GM18868 (cell line): ENCODE measurements at regions not wholly inside any gene's neighbourhood (a gene's known extent, or its start where the extent isn't known, plus 50 kb on each side); places are given as distances from the start of the nearest gene placed in this dataset.
"Not testable (repeated sequence)": the region's sequence is repeated elsewhere in the genome, so short reads cannot be mapped to it uniquely, and the experiment has no call there.

ENCODE experiments used
- ATAC-seq: cut with Tn5 transposase; IDR thresholded peaks from one replicate; pipeline ENCODE4 v1.9.1; 2021; ENCODE audit warnings: mild to moderate bottlenecking, moderate library complexity; ENCODE audit not compliant: unreplicated experiment

DNA sequence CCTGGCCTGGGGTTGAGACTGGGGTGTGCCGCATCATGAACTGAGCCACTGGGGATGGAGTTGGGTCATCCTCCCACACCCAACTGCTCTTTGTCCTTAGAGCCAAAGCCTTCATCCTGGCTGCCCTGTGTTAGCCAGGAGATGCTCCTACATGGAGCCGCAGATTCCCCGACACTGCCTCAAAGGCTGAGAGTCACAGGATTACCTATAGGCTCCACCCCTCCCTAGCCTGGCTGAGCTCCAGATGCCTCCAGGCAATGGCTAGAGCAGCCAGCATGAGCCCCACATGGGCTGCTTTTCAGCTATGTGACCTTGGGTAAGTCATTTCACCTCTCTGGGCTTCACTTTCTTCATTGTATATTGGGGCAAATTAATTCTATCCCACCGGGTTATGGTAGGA, 119.9 kb upstream of the POU3F1 start:
- ATAC-seq = no peak

DNA sequence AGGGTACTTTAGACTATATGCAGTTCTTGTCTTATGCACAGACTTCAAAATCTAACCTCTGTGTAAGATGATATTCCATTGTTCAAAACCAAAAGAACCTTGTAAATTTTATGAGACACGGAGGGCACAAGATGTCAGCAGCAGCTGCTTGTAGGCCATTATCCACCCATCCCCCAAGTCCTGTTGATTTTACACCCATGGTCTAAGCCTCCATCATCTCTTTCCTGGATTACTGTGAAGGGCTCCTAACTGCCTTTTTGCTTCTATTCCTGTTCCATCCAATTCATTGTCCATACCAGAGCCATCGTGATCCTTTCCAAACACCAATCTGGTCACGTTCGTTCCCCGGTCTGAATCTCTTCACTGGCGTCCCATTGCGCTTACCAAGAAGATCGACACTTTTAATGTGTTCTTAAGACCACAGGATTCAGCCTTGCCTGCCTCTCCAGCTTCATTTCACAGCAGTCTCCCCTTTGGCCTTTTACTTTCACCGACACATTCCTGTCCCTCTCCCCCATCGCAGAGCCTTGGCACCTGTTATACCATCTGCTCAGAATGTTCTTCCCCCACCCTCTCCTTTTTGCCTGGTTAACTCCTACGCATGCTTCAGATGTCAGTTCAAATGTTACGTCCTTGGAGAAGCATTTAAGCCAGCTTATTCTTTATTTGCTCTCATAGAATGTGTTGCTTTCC, 107.3 kb upstream of the POU3F1 start:
- ATAC-seq = no peak

DNA sequence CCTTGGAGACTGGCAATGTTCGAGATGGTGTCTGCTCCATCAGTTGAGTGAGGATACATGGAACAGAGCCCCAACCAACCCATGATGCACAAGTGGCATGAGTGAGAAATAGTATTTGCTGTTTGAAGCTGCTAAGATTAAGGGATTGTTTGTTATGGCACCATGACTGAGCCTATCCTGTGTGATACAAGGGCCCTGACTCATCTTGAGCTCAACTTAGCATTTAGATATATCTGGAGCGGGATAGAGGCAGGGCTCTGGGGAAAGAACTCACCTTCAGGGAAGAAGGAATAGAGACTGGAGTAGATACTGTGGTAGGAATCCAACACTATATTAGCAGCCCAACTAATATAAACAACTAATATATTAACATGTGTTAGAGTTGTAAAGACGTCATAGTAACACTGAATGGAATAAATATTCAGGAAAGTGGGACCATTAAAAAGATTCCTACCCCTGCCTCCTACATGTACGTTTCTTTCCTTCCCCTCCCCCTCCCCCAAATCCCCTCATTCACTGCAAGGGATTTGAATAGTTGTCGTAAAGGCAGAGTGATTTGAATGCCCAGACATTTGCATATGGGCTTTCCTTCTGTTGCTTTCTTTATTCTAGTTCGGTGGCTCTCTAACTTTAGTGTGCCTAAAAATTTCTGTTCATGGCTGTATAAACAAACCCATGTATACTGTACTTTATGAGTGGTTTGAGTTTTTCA, 106.6 kb upstream of the POU3F1 start:
- ATAC-seq = no peak

DNA sequence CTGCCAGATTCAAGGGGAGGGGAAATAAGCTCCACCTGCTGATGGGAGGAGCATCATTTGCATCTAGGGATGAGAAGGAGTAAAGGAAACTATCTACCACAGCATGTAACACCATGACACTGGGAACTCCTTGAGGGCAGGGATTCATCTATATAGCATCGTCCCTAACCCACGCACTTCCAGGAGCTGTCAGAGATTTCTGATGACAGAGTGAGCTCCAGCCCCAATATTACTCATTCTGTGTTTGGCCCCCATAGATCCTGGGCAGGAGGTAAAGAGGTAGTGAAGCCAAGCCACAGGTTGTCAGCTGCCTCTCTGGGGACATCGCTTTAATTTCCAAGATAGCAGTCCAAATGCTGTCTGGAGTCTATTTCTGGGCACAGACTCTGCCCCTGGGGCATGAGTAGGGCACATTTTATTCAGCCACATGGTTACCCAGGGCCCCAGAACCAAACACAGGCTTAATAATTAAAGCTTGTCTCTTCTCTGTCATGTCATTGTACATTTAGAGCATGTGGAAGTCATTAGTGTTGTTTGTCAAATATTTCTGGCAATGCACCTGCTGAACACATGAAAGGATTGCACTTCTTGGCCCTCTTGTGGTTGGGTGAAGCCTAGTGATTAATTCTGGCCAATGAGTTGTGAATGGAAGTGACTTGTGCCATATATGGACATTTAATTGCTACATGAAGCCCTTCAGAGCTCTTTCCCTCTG, 105.9 kb upstream of the POU3F1 start:
- ATAC-seq = no peak

DNA sequence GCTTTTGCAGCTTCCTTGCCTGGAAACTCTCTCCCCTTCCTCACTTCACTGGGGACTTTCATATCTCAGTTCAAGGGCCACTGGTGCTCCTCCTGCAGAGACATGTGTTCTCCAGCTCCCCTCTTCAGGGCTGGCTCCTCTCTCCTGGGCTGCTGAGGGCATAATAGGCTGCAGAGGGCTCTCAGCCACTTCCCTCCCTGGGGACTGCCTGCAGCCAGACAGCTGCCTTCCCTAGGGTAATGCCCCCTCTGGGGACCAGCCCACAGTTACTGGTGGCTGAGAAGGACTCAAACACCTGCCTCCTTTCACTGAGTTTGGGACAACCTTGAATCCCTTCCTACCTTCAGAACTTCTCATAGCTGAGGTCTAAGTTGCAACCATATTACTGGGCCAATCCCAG, 104.8 kb upstream of the POU3F1 start:
- ATAC-seq = no peak

DNA sequence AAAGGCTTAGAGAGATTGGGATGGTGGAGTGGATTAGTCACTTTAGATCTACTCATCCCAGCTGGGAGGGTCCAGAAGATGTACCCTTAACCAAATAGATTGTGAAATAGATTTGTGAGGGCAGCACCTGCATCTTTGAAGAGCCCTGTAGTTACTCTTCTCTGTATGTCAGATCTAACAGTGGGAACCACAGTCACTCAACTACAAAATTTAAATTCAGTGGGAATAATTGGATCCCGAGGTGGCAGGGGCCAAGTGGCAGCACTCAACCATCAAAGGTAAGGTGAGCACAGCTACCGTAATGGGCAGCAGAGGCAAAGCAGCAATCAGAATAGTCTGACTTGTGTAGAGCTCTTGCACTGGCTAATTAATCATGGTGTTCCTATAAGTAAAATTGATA, 99.5 kb upstream of the POU3F1 start:
- not testable (repeated sequence) for ATAC-seq

DNA sequence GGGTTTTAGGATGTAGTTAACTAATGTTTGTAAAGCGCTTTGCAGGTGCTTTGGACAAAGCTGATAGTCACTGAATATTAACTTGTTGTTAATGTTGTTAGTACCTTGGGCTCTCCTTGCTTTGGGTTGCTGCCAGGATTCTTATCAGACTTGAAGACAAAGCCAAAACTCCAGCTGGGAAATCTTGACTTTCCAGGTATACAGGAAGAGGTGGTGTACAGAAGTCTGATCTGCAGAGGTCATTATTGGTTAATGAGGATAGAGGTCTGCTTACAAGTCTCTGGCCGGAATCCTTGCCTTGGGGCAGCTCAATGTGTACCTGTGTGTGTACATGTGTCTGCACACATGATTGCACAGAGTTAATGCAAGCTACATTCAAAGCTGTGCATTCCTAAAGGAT, 96.0 kb upstream of the POU3F1 start:
- ATAC-seq = no peak

DNA sequence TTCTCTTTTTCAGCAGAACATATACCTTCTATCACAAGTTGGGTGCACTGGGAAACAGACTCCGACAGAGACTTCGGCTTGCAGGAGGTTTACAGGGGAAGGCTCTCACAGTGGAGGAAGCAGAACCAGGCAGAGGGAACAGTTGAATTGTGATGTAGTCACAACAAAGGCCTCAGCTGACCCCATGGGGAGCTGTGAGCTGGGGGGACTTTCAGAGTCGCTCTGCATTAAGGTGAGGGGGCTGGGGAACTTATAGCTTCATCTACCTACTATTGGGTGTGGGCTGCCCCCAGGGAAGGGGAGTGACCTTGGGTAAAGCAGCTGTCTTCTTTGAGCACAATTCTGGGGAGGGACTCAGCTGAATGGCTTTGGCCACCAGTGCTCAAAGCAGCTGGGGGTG, 94.9 kb upstream of the POU3F1 start:
- ATAC-seq = no peak

DNA sequence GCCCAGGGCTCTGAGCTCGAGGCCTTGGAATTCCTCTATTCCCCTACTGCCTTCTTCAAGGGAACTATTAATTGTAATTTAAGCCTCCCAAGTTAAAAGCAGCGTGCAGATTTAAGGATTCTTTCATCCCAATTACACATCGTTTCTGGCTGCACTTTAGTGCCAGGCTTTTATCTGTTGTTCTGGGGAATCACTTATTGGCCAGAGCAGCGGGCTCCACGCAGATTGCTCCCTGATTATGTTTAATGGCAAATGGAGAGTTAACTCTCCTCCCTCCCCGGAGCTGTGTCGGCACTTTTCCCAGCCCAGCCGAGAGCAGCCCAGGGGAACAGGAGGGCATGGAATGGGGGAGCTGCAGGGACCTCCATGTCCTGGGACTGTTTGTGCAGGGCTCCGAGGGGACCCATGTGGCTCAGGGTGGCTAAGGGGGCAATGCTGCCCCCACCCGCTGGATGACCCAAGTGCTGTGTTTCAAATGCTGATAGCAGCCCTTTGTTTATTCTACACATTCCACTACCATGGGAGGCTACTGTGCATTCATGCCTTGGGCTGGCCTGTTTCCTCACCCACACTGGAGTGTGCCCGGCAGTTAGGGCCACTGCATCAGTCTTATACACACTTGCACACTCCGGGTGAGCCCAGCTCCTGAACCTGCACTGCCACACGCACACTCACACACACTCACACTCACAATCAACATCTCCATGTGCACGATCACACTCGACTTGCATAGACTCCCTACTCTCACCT, 93.3 kb upstream of the POU3F1 start:
- no peak for ATAC-seq

DNA sequence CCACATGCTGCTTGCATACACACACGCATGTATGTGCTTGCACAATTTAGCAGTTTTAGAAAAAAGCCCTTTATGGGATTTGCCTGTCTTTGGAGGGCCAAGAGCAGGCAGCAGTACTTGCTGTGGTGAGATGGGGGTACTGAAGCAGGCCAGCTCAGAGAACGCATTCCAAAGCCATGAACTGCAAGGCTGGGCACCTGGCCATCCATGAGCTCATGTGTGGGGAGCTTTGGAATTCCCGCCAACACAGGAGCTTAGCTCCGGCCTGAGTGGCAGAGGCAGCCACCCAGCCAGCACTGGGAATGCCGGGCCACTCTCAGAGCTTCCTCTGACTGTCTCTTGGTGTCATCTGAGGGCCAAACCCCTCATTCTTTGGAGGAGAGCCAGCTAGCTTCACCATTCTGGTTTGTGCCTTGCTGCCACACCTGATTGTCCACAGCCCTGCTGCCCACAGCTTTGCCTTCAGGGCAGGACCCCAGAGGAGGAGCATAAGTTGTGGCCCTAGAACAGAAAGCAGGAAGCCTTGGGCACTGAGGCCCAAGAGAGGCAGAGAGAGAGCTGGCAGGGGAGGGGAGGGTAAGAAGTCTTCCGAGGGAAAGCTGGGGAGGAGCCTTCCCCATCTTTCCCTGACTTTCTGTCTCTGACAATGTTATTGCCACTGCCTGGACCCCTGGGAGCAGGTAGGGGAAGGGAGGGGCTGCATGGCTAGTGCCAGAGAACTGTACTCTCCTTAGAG, 92.1 kb upstream of the POU3F1 start:
- ATAC-seq = no peak

DNA sequence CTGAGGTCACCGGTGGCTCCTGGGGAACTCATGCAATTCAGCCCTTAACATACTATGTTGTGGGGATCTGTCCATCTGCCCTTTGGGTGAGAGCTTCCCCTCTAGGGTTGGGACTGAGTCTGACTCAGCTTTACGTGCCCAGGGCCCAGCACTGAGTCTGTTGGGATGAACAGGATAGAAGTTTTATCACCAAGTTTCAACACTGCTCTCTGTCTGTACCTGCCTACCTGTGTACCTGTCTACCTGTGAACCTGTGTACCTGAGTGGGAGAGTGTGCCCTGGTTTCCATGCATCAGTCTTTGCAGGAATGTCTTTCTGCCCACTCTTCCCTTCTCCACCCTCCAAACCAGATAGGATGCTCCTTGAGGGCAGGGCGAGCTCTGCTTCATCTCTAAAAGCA, 90.6 kb upstream of the POU3F1 start:
- ATAC-seq = no peak

DNA sequence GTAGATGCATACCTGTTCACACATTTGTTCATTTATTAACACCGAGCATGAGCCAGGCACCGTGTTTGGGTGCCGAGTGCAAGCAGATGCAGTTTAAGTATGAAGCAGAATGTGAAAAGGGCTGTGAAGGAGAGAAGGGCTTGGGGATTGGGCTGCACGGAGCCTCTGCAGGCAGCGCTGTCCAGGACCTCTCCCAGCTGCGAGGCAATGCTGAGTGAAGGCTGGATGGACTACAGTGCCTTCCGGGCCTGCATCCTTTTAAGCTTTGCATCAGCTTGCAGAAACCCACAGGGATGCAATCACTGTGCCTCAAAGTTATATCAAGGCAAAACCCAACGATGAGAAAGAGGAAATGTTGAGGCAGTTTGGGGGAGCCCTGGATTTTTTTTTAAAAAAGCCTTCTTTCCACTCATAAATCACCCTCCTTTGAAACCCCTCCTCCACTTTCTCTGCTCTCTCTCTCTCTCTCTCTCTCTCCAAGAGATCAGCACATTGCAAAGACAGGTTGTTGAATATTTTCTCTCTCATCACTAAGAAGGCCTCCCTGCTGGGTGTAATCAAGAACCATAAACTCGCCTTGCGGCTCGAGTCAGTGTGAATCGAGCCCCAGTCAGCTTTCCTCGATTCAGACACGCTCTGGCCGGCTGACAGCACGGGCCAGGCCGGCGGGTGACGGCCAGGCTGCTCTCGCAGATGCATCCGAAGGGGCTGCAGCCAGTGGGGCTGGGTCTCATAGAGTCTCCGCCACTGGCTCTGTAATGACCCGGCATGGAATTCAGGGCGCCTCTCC, 89.2 kb upstream of the POU3F1 start:
- ATAC-seq = no peak

DNA sequence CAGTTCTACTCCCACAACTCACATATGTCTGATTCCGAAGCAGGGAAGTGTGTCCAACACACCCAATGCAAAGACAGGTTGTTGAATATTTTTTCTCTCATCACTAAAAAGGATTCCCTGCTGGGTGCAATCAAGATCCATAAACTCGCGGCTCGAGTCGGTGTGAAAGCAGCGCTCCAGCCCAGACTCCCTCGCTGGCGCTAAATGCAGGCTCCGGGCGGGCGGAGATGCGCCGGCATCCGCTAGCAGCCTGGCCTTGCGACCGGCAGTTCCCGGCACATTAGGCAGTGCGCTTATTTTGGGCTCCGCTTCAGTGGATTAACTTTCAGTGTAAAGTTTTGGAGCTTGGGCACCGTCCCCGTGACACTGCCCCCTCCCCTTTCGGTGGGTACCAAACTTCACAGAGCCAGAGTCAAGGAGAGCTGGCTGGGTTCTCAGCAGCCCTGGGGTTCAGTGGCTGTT, 87.7 kb upstream of the POU3F1 start:
- no peak for ATAC-seq

DNA sequence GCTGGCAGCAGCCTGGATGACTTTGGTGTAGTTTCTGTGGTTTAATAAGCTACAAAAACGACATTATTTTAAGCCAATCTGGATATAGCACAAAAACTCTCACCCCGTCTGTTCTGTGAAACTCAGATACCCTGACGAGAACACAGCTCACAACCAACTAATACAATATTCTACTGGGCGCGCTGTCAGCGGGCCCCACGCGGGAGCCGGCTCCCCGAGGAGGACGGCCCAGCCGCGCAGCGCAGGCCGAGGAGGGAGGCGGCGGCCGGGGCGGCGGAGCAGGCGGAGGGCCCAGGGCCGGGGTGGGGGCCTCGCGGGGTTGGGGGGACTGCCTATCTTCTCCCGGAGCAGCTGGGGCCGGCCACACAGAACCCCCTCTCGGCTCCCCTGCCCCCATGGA, 87.2 kb upstream of the POU3F1 start:
- ATAC-seq = no peak

DNA sequence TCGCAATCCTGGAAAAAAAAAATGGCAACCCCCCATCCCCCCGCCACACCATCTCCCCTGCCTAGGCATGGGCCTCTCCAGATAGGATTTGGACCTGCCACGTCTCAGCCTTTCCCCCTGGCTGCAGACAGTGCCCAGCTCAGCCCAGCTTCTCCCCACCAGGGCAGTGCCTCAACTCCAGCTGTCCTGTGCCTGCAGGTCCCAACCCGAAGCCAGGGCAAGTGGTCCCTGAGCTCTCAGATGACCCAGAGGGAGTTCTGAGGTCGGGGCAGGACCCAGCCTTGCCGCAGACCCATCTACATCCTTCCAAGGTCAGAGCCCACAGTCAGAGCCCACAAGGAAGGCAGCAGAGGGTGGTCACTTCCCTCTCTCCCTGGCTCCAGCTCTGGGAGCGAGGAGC, 86.7 kb upstream of the POU3F1 start:
- no peak for ATAC-seq

DNA sequence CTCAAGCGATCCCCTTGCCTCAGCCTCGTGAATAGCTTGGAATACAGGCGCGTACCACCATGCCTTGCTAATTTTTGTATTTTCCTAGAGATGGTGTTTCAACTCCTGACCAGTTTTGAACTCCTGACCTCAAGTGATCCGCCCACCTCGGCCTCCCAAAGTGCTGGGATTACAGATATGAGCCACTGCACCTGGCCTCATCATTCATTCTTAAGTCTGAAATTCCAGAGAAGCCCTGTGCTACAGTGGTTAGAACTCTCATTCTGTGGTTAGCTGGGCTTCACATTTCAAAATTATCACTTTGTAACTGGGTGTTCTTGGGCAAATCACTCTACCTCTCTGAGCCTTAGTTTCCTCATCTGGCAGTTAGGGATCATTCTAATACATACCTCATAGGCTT, 86.1 kb upstream of the POU3F1 start:
- ATAC-seq = no peak

DNA sequence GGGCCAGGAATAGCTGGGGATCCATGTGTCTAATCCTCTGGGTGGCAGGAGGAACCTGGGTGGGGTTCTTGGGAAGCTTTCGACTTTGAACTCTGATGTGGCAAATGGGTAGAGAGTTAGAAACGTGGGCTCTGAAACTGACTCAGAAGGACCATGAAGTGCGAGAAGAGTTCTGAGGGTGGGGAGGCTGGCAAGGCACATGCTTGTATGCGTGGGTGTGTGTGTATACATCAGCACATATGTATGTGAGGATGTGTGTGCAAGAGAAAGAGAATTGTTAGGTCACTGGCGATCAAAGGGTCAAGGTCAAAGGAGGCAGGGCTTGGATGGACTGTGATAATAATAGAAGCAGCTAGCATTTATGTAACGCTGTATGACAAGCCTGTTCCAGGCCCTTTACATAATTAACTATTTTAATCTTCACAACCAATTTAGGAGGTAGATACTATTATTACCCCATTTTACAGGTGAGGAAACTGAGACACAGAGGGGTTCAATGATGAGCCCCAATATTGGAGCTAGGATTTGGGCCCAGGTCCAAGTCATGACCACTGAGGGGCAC, 84.5 kb upstream of the POU3F1 start:
- no peak for ATAC-seq

DNA sequence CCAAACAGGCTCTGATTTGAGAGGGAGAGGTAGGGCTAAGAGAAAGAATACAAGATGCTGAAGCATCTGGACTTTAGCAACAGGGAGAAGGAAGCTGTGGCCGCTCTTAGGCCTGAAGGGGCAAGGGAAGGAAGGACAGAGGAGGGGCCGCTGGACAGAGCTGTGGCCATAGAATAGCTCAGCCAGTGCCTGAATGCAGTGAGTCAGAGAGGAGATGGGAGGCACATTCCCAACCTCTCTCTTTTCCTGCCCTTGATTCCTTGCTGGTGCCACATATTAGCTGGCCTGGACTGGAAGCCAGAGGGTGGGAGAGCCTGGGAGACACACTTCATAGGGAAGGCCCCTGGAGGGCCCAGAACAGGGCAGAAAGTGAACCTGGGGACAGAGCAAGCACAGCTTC, 83.4 kb upstream of the POU3F1 start:
- no peak for ATAC-seq

DNA sequence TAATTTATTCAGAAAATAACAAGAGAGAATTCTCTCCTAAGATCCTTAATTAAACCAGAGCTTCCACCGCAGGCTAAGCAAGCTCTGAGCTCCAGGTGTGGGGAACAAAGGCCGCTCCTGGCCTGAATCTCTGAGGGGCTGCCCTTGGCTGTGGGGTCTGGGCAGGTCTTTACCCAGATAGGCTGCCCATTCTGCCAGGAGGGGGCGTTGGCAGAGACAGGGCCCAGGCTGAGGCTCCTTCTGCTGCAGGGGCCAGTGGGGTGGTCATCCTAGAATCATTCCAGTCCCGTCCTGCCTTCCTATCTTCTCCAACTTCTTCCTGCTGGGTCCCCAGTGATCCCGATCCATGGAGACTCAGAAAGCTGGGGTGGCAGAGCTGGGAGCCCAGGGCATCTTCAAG, 82.9 kb upstream of the POU3F1 start:
- no peak for ATAC-seq
